Panc1 (cell line): ENCODE measurements at regions not wholly inside any gene's neighbourhood (a gene's known extent, or its start where the extent isn't known, plus 50 kb on each side); places are given as distances from the start of the nearest gene placed in this dataset.

Source experiments
- ATAC-seq: fragments of 200-7000 bp; cut with Tn5 transposase; 2 replicates; pipeline ENCODE4 v1.9.1; 2020; ENCODE audit warnings: mild to moderate bottlenecking, moderate library complexity
- BruUV-seq: library from RNA; stranded (reverse); fragments of 400-500 nt; replicated peaks from 2 replicates; lab custom pipeline; 2021; lab: Mats Ljungman, UMichigan
- CTCF ChIA-PET: fragments of 300-600 bp; sonication (Branson Sonifier 250); formaldehyde crosslinking; loops from one replicate; lab custom pipeline; 2022; ENCODE audit warnings: antibody characterized with exemption; lab: Charles Lee
- POLR2A ChIA-PET: fragments of 300-600 bp; sonication (Branson Sonifier 250); formaldehyde crosslinking; loops from one replicate; lab custom pipeline; 2022; ENCODE audit warnings: antibody characterized with exemption; lab: Charles Lee
- DNase-seq: peaks from one replicate; pipeline ENCODE4 v3.0.0-alpha.2; 2010; ENCODE audit warnings: low read depth, low spot score
- H3K27ac ChIP-seq: 2 replicates; pipeline ENCODE4 v1.5.1; 2011; ENCODE audit warnings: mild to moderate bottlenecking, low read length, inconsistent platforms
- H3K27me3 ChIP-seq: fragments of 200-500 bp; sonication (Bioruptor generic); 2 replicates; pipeline ENCODE4 v1.6.0; 2014; ENCODE audit warnings: low read length, inconsistent platforms; ENCODE audit not compliant: control insufficient read depth, insufficient read depth
- H3K36me3 ChIP-seq: fragments of 200-500 bp; sonication (Bioruptor generic); 2 replicates; pipeline ENCODE4 v1.5.1; 2014; ENCODE audit warnings: inconsistent platforms, mild to moderate bottlenecking, low read length, moderate library complexity; ENCODE audit not compliant: control insufficient read depth, insufficient read depth
- H3K4me1 ChIP-seq: 2 replicates; pipeline ENCODE4 v1.5.1; 2011; ENCODE audit warnings: inconsistent platforms, mild to moderate bottlenecking, low read length, moderate library complexity; ENCODE audit not compliant: control insufficient read depth, insufficient read depth
- H3K4me3 ChIP-seq, 2 experiments: 2 replicates each; pipeline ENCODE4 v1.5.1; 2011 to 2012; ENCODE audit warnings: low read depth in 2 of 2, low read length in 2 of 2, mild to moderate bottlenecking in 2 of 2, inconsistent platforms in 1 of 2, moderate library complexity in 1 of 2
- H3K9me3 ChIP-seq: fragments of 200-500 bp; sonication (Bioruptor generic); 2 replicates; pipeline ENCODE4 v1.5.1; 2014; ENCODE audit warnings: low read depth, mild to moderate bottlenecking, inconsistent platforms, low read length, moderate library complexity; ENCODE audit not compliant: control insufficient read depth, insufficient read depth
- POLR2AphosphoS5 ChIP-seq: IDR thresholded peaks from 2 replicates; pipeline ENCODE4 v1.6.1; 2012; ENCODE audit warnings: mild to moderate bottlenecking, low read depth, low read length, moderate library complexity
- SIN3A ChIP-seq: IDR thresholded peaks from 2 replicates; pipeline ENCODE4 v1.6.1; 2012; ENCODE audit warnings: low read depth, mild to moderate bottlenecking, low read length, moderate library complexity, borderline replicate concordance; ENCODE audit not compliant: insufficient read depth
- TCF7L2 ChIP-seq: IDR thresholded peaks from 2 replicates; pipeline ENCODE4 v1.6.1; 2011; ENCODE audit warnings: mild to moderate bottlenecking, low read depth, low read length, inconsistent platforms
- in situ Hi-C: cut with HindIII; loops from 2 replicates; pipeline ENCODE4 v1.10.0; 2016; ENCODE audit warnings: low sequenced_read_pairs, low pct_unique_long_range_greater_than_20kb
- intact Hi-C: fragments of 100-400 bp; cut with micrococcal nuclease; formaldehyde crosslinking; loops from one replicate; pipeline ENCODE4 v1.10.0; 2022; ENCODE audit not compliant: unreplicated experiment
- TF ChIP-seq, protein P1 (sequence below), 2 experiments: IDR thresholded peaks; 2 replicates each; pipeline ENCODE4 v1.6.1; 2011 to 2012; ENCODE audit warnings: low read depth in 2 of 2, control low read depth in 1 of 2, low read length in 1 of 2, mild to moderate bottlenecking in 1 of 2, moderate library complexity in 1 of 2; ENCODE audit not compliant: insufficient read depth in 1 of 2
- TF ChIP-seq, protein P2 (sequence below): fragments of 450-650 bp; IDR thresholded peaks from 2 replicates; pipeline ENCODE4 v1.5.1; 2017; ENCODE audit warnings: mild to moderate bottlenecking

DNA sequence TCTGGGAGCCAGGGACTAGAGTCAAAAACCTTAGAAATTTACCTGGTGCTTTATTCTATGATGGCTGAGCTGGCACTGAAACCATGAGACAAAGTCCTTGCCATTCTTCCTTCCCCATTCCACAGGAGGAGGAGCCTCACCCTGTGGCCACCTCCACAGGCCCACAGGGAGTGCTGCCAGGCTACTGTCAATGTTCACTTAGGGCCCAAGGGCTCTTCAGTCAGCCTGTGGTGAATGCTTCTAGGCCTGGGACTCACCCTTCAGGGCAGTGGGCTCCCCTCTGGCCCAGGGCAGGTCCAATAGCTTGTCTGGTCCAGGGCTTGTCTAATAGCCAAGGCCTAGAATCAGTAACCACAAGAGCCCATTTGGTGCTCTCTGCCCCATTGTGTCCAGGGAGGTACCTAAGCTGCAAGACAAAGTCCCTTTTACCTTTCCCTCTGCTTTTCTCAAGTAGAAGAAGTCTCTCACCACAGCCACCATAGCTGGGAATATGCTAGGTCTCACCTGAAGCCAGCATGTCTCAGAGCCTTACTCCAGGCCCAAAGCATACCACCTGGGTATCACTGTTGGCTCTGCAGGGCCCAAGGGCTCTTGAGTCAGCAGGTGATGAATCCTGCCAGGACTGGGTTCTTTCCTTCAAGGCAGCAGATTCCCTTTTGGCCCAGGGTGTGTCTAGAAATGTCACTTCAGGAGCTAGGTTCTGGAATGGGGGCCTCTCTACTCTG is 61.8 kb upstream of the CHRNB4 start:
- intact Hi-C loops = no loop called here
- BruUV-seq = no TSS peak
- no peak for DNase-seq
- in situ Hi-C loops = no loop called here
- TF ChIP-seq, protein P1, sequence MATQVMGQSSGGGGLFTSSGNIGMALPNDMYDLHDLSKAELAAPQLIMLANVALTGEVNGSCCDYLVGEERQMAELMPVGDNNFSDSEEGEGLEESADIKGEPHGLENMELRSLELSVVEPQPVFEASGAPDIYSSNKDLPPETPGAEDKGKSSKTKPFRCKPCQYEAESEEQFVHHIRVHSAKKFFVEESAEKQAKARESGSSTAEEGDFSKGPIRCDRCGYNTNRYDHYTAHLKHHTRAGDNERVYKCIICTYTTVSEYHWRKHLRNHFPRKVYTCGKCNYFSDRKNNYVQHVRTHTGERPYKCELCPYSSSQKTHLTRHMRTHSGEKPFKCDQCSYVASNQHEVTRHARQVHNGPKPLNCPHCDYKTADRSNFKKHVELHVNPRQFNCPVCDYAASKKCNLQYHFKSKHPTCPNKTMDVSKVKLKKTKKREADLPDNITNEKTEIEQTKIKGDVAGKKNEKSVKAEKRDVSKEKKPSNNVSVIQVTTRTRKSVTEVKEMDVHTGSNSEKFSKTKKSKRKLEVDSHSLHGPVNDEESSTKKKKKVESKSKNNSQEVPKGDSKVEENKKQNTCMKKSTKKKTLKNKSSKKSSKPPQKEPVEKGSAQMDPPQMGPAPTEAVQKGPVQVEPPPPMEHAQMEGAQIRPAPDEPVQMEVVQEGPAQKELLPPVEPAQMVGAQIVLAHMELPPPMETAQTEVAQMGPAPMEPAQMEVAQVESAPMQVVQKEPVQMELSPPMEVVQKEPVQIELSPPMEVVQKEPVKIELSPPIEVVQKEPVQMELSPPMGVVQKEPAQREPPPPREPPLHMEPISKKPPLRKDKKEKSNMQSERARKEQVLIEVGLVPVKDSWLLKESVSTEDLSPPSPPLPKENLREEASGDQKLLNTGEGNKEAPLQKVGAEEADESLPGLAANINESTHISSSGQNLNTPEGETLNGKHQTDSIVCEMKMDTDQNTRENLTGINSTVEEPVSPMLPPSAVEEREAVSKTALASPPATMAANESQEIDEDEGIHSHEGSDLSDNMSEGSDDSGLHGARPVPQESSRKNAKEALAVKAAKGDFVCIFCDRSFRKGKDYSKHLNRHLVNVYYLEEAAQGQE (IDR thresholded peaks at IDR 0.05; ENCODE audit: insufficient read depth in 1 of 2, low read depth in 2 of 2, low read length in 1 of 2) = no peak
- TF ChIP-seq POLR2AphosphoS5 (no peak), SIN3A (no peak), TCF7L2 (no peak)
- TF ChIP-seq, protein P2, sequence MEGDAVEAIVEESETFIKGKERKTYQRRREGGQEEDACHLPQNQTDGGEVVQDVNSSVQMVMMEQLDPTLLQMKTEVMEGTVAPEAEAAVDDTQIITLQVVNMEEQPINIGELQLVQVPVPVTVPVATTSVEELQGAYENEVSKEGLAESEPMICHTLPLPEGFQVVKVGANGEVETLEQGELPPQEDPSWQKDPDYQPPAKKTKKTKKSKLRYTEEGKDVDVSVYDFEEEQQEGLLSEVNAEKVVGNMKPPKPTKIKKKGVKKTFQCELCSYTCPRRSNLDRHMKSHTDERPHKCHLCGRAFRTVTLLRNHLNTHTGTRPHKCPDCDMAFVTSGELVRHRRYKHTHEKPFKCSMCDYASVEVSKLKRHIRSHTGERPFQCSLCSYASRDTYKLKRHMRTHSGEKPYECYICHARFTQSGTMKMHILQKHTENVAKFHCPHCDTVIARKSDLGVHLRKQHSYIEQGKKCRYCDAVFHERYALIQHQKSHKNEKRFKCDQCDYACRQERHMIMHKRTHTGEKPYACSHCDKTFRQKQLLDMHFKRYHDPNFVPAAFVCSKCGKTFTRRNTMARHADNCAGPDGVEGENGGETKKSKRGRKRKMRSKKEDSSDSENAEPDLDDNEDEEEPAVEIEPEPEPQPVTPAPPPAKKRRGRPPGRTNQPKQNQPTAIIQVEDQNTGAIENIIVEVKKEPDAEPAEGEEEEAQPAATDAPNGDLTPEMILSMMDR = no peak
- no peak overlapping the region for H3K4me3 ChIP-seq
- CTCF ChIA-PET = no interaction called here
- H3K36me3 ChIP-seq = no peaks in the 10 kb centered on the region
- H3K4me1 ChIP-seq = no peaks in the 10 kb centered on the region
- H3K27ac ChIP-seq = no peak overlapping the region
- H3K9me3 ChIP-seq = no peaks in the 10 kb centered on the region
- H3K27me3 ChIP-seq = peaks cover 9% of the 10 kb centered on the region
- no peak for ATAC-seq
- POLR2A ChIA-PET = no interaction called here

DNA sequence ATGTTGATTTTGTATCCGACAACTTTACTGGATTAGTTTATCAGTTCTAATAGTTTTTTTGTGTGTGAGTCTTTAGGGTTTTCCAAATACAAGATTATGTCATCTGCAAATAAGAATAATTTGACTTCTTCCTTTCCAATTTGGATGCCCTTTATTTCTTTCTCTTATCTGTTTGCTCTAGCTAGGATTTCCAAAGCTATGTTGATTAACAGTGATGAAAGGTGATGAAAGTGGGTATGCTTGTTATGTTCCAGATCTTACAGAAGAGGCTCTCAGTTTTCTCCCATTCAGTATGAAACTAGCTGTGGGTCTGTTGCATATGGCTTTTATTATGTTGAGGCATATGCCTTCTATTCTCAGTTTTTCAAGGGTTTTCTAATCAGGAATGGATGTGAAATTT is 56.4 kb upstream of the CHRNB4 start:
- Histone ChIP-seq H3K36me3 (no peaks in the 10 kb centered on the region), H3K4me1 (no peaks in the 10 kb centered on the region), H3K27me3 (peaks cover 3% of the 10 kb centered on the region; the same call in 1 of the 2 replicates), H3K9me3 (no peaks in the 10 kb centered on the region), H3K4me3 (no peak overlapping the region), H3K27ac (no peak overlapping the region)
- in situ Hi-C loops (no loop called here), intact Hi-C loops (no loop called here)
- no peak for ATAC-seq
- TF ChIP-seq, protein P1 (IDR thresholded peaks at IDR 0.05; ENCODE audit: insufficient read depth in 1 of 2, low read depth in 2 of 2, low read length in 1 of 2) = no peak
- no peak for TF ChIP-seq TCF7L2
- TF ChIP-seq, protein P2 = no peak
- no peak for TF ChIP-seq SIN3A
- TF ChIP-seq POLR2AphosphoS5 = no peak
- BruUV-seq = no TSS peak
- POLR2A ChIA-PET = no interaction called here
- no peak for DNase-seq
- CTCF ChIA-PET = no interaction called here
